Peyer's patch (tissue), 4 donors: ENCODE measurements at regions not wholly inside any gene's neighbourhood (a gene's known extent, or its start where the extent isn't known, plus 50 kb on each side); places are given as distances from the start of the nearest gene placed in this dataset.

Source experiments
- POLR2A ChIP-seq, 2 donors: fragments of 450-650 bp; IDR thresholded peaks; one replicate each; pipeline ENCODE4 v1.5.1; 2017; ENCODE audit warnings: antibody characterized with exemption in 2 of 2, mild to moderate bottlenecking in 2 of 2, moderate library complexity in 2 of 2
- TF ChIP-seq, protein P1 (sequence below), 6 experiments: fragments of 450-650 bp in 4 of 6; fragments of 200-600 bp in 2 of 6; sonication (generic) in 1 of 6; IDR thresholded peaks; one replicate each; pipeline ENCODE4 v1.5.1; 2017 to 2019; ENCODE audit warnings: antibody characterized with exemption in 6 of 6, mild to moderate bottlenecking in 3 of 6, moderate library complexity in 1 of 6

DNA sequence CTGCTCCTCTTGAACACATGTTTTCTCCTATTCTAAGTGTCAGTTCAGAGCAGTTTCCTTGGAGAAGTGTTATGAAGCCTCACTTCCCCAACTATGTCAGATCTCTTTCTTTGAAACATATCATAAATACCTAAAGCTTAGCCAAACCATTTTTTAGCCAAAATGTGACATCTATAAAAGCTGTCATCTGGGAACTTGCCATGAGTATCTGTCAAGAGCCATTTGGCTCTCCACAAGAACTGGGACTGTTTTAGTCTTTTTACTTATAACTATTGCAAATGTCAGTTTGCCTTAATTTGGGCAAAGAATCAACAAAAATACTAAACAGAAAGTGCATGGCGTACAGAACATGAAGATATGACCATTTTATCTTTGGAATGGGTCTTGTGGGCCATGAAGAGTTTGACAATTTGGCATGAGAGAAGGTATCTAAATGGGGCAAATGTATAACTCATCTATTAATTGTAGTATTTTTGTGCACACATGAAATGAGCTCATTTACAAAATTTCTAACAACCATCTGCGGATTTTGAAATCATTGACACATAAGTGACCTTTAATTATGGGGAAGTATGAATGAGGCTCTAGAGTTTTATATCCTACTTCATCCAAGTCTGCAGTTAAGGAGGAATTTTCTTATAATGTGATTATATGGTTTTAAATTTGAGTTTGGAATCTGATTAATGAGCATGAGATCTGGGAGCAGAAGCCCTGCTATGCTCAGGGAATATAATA lies 129.1 kb upstream of the PACRGL start:
- TF ChIP-seq, protein P1, sequence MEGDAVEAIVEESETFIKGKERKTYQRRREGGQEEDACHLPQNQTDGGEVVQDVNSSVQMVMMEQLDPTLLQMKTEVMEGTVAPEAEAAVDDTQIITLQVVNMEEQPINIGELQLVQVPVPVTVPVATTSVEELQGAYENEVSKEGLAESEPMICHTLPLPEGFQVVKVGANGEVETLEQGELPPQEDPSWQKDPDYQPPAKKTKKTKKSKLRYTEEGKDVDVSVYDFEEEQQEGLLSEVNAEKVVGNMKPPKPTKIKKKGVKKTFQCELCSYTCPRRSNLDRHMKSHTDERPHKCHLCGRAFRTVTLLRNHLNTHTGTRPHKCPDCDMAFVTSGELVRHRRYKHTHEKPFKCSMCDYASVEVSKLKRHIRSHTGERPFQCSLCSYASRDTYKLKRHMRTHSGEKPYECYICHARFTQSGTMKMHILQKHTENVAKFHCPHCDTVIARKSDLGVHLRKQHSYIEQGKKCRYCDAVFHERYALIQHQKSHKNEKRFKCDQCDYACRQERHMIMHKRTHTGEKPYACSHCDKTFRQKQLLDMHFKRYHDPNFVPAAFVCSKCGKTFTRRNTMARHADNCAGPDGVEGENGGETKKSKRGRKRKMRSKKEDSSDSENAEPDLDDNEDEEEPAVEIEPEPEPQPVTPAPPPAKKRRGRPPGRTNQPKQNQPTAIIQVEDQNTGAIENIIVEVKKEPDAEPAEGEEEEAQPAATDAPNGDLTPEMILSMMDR (IDR thresholded peaks at IDR 0.05): no peak
- TF ChIP-seq POLR2A (IDR thresholded peaks at IDR 0.05): no peak
